HCT116 (cell line): ENCODE measurements at regions not wholly inside any gene's neighbourhood (a gene's known extent, or its start where the extent isn't known, plus 50 kb on each side); places are given as distances from the start of the nearest gene placed in this dataset.

Source experiments
- EZH2 ChIP-seq: fragments of 200-600 bp; sonication (generic); IDR thresholded peaks from 2 replicates; pipeline ENCODE4 v1.6.1; 2017; ENCODE audit warnings: antibody characterized with exemption, mixed run types
- POLR2A ChIP-seq: IDR thresholded peaks from 2 replicates; pipeline ENCODE4 v1.7.0; 2011; ENCODE audit warnings: borderline replicate concordance; ENCODE audit not compliant: insufficient read depth, insufficient read length; ENCODE audit errors: extremely low read depth
- POLR2AphosphoS5 ChIP-seq: IDR thresholded peaks from 2 replicates; pipeline ENCODE4 v1.6.1; 2011; ENCODE audit warnings: mild to moderate bottlenecking, low read depth, low read length, moderate library complexity
- TF ChIP-seq, protein P1 (sequence below), 3 experiments: fragments of 200-600 bp in 1 of 3; sonication (generic) in 1 of 3; IDR thresholded peaks in 2 of 3; conservative IDR thresholded peaks in 1 of 3; 2 replicates each; pipeline ENCODE4 v1.5.1; 2012 to 2017; ENCODE audit warnings: low read depth in 2 of 3, low read length in 2 of 3, antibody characterized with exemption in 1 of 3, borderline replicate concordance in 1 of 3, control low read depth in 1 of 3, mild to moderate bottlenecking in 1 of 3, mixed read lengths in 1 of 3, mixed run types in 1 of 3, moderate library complexity in 1 of 3; ENCODE audit not compliant: insufficient read depth in 1 of 3

DNA sequence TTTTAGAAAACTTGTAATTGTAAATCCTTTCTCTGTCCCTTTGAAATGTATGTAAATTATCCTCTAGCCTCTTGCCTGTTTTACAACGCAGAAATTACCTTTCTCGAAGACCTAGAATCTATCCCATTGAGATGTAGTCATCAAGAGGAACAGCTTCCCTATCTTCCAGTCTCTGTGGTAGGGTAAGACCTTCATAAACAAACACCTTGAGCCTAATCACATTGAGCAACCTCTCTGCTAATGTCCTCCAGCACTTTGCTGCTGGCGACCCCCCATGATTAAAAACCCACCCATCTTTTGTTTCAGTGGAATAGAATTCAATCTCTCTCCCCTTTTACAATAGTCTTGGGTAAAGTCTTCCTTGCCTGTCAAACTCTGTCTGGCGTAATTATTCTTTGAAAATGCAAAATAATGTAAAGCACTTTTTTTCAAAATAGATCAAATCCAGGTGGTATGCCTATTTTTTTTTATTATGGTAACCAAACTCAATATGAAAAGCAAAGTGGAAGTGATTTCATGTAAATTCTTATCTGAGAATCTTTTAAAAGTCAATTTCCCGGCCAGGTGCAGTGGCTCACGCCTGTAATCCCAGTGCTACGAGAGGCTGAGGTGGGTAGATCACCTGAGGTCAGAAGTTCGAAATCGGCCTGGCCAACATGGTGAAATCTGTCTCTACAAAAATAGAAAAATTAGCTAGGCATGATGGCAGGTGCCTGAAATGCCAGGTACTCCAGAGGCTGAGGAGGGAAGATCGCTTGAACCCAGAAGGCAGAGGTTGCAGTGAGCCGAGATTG is 237.9 kb downstream of the GRXCR1 start:
- TF ChIP-seq, protein P1, sequence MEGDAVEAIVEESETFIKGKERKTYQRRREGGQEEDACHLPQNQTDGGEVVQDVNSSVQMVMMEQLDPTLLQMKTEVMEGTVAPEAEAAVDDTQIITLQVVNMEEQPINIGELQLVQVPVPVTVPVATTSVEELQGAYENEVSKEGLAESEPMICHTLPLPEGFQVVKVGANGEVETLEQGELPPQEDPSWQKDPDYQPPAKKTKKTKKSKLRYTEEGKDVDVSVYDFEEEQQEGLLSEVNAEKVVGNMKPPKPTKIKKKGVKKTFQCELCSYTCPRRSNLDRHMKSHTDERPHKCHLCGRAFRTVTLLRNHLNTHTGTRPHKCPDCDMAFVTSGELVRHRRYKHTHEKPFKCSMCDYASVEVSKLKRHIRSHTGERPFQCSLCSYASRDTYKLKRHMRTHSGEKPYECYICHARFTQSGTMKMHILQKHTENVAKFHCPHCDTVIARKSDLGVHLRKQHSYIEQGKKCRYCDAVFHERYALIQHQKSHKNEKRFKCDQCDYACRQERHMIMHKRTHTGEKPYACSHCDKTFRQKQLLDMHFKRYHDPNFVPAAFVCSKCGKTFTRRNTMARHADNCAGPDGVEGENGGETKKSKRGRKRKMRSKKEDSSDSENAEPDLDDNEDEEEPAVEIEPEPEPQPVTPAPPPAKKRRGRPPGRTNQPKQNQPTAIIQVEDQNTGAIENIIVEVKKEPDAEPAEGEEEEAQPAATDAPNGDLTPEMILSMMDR (IDR thresholded peaks at IDR 0.05 in 2 of 3, conservative IDR thresholded peaks at IDR 0.05 in 1 of 3; ENCODE audit: borderline replicate concordance in 1 of 3, insufficient read depth in 1 of 3, low read depth in 2 of 3, low read length in 2 of 3): no peak
- TF ChIP-seq POLR2A (no peak), POLR2AphosphoS5 (no peak), EZH2 (no peak)
